Mucosa of stomach (tissue), 1 donor: ENCODE measurements at regions not wholly inside any gene's neighbourhood (a gene's known extent, or its start where the extent isn't known, plus 50 kb on each side); places are given as distances from the start of the nearest gene placed in this dataset.

Experiments
- H3K27me3 ChIP-seq: one replicate; pipeline ENCODE4 v1.7.0; 2013; ENCODE audit warnings: mild to moderate bottlenecking, low read length; ENCODE audit not compliant: control insufficient read depth, insufficient read depth
- H3K36me3 ChIP-seq: one replicate; pipeline ENCODE4 v1.7.0; 2013; ENCODE audit warnings: low read length; ENCODE audit not compliant: control insufficient read depth, insufficient read depth
- H3K4me1 ChIP-seq: one replicate; pipeline ENCODE4 v1.7.0; 2013; ENCODE audit warnings: mild to moderate bottlenecking, low read length; ENCODE audit not compliant: control insufficient read depth, insufficient read depth
- H3K4me3 ChIP-seq: one replicate; pipeline ENCODE4 v1.7.0; 2013; ENCODE audit warnings: low read length
- H3K9ac ChIP-seq: one replicate; pipeline ENCODE4 v1.7.0; 2013; ENCODE audit warnings: mild to moderate bottlenecking, low read length, moderate library complexity
- H3K9me3 ChIP-seq: one replicate; pipeline ENCODE4 v1.7.0; 2013; ENCODE audit warnings: mild to moderate bottlenecking, low read length, moderate library complexity; ENCODE audit not compliant: control insufficient read depth
- donor health status: Pancreatic carcinoma.

DNA sequence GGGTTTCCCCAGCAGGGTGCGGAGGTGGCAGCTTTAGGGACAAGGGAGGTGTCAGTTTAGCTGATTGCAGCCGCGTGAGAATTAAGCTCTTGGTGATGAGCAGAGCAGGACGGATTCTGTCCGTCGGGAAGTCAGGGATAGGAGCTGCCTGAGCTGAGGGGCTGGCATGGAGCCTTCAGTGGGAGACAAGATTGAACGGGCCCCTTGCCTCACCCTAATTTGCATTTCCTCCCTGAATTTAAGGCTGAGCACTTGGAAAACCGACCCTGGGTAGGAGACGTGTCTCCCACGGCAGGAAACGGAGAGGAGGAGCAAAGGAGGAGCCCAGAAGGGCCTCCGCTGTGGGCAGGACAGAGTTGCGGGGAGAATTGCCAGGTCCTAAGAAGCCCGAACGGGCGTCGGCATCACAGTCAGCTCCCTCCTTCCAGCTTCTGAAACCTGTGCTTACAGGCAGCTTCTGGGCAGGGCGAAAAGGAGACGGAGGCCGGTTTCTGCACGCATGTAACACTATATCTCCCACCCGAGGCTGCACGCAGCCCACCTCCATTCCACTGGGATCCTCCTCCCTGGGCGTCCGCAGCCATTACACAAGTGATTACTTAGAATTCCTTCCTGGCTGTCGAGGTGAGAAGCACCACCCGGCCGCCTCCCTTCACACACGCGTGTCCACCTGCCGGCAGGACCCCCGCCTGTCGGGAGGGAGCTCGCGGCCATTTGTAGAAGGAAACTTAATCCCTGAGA, 345.8 kb downstream of the BRD1 start:
- no peaks in the 10 kb centered on the region for H3K36me3 ChIP-seq
- H3K9me3 ChIP-seq, result no peaks in the 10 kb centered on the region
- H3K27me3 ChIP-seq, result peaks cover 28% of the 10 kb centered on the region
- no peaks in the 10 kb centered on the region for H3K4me1 ChIP-seq
- H3K4me3 ChIP-seq, result no peak overlapping the region
- H3K9ac ChIP-seq, result no peak overlapping the region

GRCh38 chr22:49480896-49481658, 346.6 kb downstream of the BRD1 start:
- H3K9me3 ChIP-seq, result no peaks in the 10 kb centered on the region
- H3K9ac ChIP-seq, result no peak overlapping the region
- H3K4me3 ChIP-seq, result no peak overlapping the region
- no peaks in the 10 kb centered on the region for H3K36me3 ChIP-seq
- H3K4me1 ChIP-seq, result no peaks in the 10 kb centered on the region
- H3K27me3 ChIP-seq, result peaks cover 26% of the 10 kb centered on the region

DNA sequence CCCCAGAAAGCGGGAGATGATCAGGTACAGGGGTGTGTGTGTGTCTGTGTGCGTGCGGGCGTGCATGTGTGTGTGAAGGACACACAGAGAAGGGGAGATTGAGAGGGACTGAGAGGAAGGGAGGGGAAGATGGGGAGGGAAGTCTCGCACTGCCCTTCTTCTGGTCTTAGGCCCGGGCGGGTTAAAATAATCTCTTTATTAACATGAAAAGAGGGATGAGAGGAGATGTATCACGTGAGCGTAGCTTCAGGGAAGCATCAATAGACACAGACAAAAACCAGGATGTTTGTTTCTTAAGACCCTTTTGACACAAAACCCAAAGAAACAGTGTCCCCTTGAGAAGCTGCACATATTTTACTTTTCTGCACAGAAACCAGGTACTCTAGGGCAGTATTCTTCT, 347.3 kb downstream of the BRD1 start:
- Histone ChIP-seq H3K27me3 (peaks cover 24% of the 10 kb centered on the region), H3K4me1 (no peaks in the 10 kb centered on the region), H3K36me3 (no peaks in the 10 kb centered on the region), H3K4me3 (no peak overlapping the region), H3K9ac (no peak overlapping the region), H3K9me3 (no peaks in the 10 kb centered on the region)

GRCh38 chr22:49479566-49479965, 348.1 kb downstream of the BRD1 start:
- H3K36me3 ChIP-seq, result no peaks in the 10 kb centered on the region
- peaks cover 23% of the 10 kb centered on the region for H3K27me3 ChIP-seq
- no peaks in the 10 kb centered on the region for H3K4me1 ChIP-seq
- H3K4me3 ChIP-seq, result no peak overlapping the region
- no peaks in the 10 kb centered on the region for H3K9me3 ChIP-seq
- H3K9ac ChIP-seq, result no peak overlapping the region

DNA sequence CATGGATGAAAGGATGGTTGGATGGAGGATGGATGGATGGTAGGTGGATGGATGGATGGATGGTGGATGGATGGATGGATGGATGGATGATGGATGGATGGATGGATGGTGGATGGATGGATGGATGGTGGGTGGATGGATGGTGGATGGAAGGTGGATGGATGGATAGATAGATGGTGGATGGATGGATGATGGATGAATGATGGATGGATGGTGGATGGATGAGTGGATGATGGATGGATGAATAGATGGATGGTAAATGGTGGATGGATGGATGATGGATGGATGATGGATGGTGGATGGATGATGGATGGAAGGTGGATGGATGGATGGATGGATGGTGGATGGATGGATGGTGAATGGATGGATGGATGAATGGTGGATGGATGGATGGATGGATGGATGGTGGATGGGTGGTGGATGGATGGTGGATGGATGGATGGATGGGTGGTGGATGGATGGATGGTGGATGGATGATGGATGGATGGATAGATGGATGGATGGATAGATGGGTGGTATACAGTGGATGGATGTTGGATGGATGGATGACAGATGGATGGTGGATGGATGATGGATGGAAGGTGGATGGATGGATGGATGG, 350.8 kb downstream of the BRD1 start:
- Histone ChIP-seq H3K9me3 (no peaks in the 10 kb centered on the region), H3K9ac (no peak overlapping the region), H3K4me3 (no peak overlapping the region), H3K4me1 (no peaks in the 10 kb centered on the region), H3K36me3 (no peaks in the 10 kb centered on the region), H3K27me3 (peaks cover 6% of the 10 kb centered on the region)

DNA sequence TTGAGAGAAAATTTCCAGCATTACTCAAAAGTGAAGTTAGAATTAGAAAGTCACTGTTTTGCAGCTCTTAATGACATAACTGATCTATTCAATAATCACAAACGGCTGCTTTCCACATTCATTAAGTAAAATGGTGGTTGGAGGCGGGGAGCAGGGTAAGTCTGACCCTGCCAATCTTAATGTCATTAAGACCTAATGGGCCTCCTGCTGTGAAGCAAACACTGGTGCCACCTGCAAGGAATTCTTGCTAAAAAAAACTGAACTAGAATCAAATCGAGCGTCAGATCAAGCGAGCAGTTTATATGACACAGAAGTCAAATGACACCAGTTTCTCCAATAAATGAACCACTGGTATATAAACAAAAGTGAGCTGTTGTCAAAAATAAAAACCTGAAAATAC, 351.5 kb downstream of the BRD1 start:
- H3K27me3 ChIP-seq, result no peaks in the 10 kb centered on the region
- H3K4me1 ChIP-seq, result no peaks in the 10 kb centered on the region
- H3K9ac ChIP-seq, result no peak overlapping the region
- H3K36me3 ChIP-seq, result no peaks in the 10 kb centered on the region
- no peaks in the 10 kb centered on the region for H3K9me3 ChIP-seq
- no peak overlapping the region for H3K4me3 ChIP-seq

DNA sequence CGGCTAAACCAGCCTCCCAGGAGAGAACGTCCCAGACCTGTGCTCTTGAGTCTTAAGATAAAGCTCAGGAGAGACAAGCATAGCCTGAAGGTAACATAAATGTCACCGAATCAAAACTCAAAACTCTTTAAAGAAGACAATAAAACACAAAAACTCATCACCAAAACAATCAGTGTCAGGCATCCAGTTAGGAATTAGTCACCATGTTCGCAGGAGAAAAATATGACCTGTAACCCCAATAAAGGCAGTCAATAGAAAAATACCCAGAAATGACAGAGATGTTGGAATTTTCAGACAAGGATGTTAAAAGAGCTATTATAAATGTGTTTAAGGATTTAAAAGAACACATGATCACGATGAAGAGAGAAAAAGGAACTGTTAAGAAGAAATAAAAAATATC, 352.4 kb downstream of the BRD1 start:
- Histone ChIP-seq H3K36me3 (no peaks in the 10 kb centered on the region), H3K9me3 (no peaks in the 10 kb centered on the region), H3K9ac (no peak overlapping the region), H3K27me3 (no peaks in the 10 kb centered on the region), H3K4me1 (no peaks in the 10 kb centered on the region), H3K4me3 (no peak overlapping the region)

GRCh38 chr22:49473286-49473685, 354.4 kb downstream of the BRD1 start:
- Histone ChIP-seq H3K9ac (no peak overlapping the region), H3K4me3 (no peak overlapping the region), H3K9me3 (no peaks in the 10 kb centered on the region), H3K4me1 (no peaks in the 10 kb centered on the region), H3K36me3 (no peaks in the 10 kb centered on the region), H3K27me3 (no peaks in the 10 kb centered on the region)

DNA sequence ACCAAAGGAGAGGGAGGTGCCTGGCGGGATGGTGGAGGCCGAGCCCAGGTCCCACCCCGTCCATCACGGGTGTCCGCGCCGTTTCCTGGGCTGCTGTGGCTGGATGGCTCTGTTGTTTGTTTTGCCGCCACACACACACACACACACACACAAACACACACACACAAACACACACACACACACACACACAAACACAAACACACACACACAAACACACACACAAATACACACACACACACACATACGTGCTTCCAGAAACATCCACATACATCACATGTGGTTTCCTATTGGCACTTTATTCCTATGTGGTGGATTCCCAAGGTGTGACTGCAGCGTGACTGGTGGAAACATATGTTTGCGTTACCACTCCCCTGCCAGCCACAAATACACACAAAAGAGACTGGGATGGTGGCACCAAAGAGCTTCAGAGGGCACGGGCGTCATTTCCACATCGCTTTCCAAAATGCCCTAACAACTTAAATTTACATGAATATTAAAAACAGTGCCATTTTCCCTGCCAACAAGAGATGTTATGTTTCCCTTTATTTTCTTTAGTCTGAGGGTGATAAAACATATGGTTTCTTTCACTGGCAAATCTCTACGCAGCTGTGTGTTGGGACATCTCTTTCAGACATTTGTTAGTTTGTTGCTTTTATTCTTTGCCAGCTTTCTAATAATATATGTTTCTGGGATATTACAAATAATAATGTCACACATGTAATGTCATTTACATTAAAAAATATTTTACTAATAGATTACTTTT, 356.8 kb downstream of the BRD1 start:
- H3K27me3 ChIP-seq, result no peaks in the 10 kb centered on the region
- H3K9ac ChIP-seq, result no peak overlapping the region
- no peaks in the 10 kb centered on the region for H3K4me1 ChIP-seq
- H3K9me3 ChIP-seq, result no peaks in the 10 kb centered on the region
- H3K36me3 ChIP-seq, result no peaks in the 10 kb centered on the region
- no peak overlapping the region for H3K4me3 ChIP-seq

GRCh38 chr22:49469896-49470740, 357.6 kb downstream of the BRD1 start:
- no peak overlapping the region for H3K9ac ChIP-seq
- no peak overlapping the region for H3K4me3 ChIP-seq
- H3K4me1 ChIP-seq, result no peaks in the 10 kb centered on the region
- H3K36me3 ChIP-seq, result no peaks in the 10 kb centered on the region
- H3K27me3 ChIP-seq, result no peaks in the 10 kb centered on the region
- H3K9me3 ChIP-seq, result no peaks in the 10 kb centered on the region

DNA sequence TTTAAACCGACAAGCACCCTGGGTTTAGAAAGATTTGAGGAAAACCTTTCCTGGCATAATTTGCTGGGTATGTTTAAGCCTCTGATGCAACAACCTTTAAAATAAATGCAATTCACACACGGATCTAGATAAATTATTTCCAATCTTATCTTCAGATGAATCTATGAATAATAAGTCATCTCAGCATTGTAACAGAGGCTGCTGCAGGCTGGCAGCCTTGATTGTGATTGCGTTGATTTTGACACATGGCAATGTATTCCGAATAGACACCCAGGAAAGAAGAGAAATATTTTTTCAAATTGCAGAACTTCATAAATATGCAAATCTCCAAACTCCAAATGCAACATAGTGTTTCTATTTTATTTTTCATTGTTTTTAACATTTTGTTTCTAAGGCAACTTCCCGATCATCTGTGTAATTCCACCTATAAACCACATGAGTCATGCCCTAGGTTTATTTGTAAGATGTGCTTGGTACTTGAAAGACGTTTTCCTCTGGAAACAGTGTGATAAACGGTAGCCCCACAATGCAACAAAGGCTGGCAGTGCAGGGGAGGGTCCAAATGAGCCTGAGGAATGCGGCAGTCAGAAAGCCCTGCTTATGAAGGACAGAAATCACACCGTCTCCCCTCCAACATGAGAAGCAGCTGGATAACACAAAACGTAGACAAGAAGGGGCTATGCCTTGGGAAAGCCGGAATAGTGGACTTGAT, 359.0 kb downstream of the BRD1 start:
- Histone ChIP-seq H3K9ac (no peak overlapping the region), H3K36me3 (no peaks in the 10 kb centered on the region), H3K27me3 (no peaks in the 10 kb centered on the region), H3K4me1 (no peaks in the 10 kb centered on the region), H3K9me3 (no peaks in the 10 kb centered on the region), H3K4me3 (no peak overlapping the region)
